PC-9 (cell line): ENCODE measurements at regions not wholly inside any gene's neighbourhood (a gene's known extent, or its start where the extent isn't known, plus 50 kb on each side); places are given as distances from the start of the nearest gene placed in this dataset.

ENCODE experiments used
- CTCF ChIP-seq: fragments of 200-600 bp; sonication (generic); conservative IDR thresholded peaks from 2 replicates; pipeline ENCODE4 v1.6.1; 2017; ENCODE audit warnings: mixed run types, antibody characterized with exemption, mild to moderate bottlenecking, moderate library complexity
- EZH2 ChIP-seq: fragments of 200-600 bp; sonication (generic); IDR thresholded peaks from 2 replicates; pipeline ENCODE4 v1.8.0; 2017; ENCODE audit warnings: antibody characterized with exemption, low read depth

GRCh38 chr3:197355713-197356112 lies 57.3 kb upstream of the DLG1 start:
- TF ChIP-seq CTCF: no peak
- no peak for TF ChIP-seq EZH2
